ENCODE measurements at regions not wholly inside any gene's neighbourhood (a gene's known extent, or its start where the extent isn't known, plus 50 kb on each side); places are given as distances from the start of the nearest gene placed in this dataset.

GRCh38 chr17:72470734-72471133, 349.9 kb downstream of the SOX9 start:
- TF ChIP-seq CTCF (IDR thresholded peaks at IDR 0.05), result no peak
- no peak for TF ChIP-seq FOXJ3 (CRISPR knock-in tag; IDR thresholded peaks at IDR 0.05; ENCODE audit: borderline replicate concordance)
- no peak for TF ChIP-seq ATF3 (CRISPR knock-in tag; conservative IDR thresholded peaks at IDR 0.05)
- TF ChIP-seq ZNF423 (CRISPR knock-in tag; IDR thresholded peaks at IDR 0.05), result no peak

All from WTC11 (cell line).